ENCODE measurements at regions not wholly inside any gene's neighbourhood (a gene's known extent, or its start where the extent isn't known, plus 50 kb on each side); places are given as distances from the start of the nearest gene placed in this dataset.

DNA sequence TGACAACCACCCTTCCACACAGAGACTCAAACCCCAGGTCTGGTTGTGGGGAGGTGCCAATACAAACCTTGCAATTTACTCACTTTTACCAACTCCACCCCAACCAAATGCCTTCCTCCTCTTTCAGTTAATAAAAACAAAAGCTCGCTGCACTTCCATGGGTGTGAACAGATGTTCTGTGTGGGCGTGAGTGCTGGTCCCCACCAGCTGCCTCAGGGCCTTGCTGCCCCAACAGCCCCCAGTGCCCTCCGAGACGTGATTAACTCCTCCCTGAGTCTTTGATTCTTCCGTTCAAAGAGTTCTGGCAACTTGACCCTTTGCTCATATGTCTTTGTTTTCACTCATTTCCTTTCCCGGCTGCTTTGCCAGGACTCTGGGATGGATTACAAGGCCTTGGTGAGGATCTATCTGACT is 258.9 kb upstream of the CXCR4 start:
- no peak overlapping the region for H3K4me3 ChIP-seq
- H3K27me3 ChIP-seq, result no peaks in the 10 kb centered on the region
- no peak for DNase-seq (ENCODE audit: low spot score in 2 of 2)
- no peaks in the 10 kb centered on the region for H3K9me3 ChIP-seq
- TF ChIP-seq POLR2A (IDR thresholded peaks at IDR 0.05) (no peak), EP300 (IDR thresholded peaks at IDR 0.05) (no peak)
- TF ChIP-seq, protein P1, sequence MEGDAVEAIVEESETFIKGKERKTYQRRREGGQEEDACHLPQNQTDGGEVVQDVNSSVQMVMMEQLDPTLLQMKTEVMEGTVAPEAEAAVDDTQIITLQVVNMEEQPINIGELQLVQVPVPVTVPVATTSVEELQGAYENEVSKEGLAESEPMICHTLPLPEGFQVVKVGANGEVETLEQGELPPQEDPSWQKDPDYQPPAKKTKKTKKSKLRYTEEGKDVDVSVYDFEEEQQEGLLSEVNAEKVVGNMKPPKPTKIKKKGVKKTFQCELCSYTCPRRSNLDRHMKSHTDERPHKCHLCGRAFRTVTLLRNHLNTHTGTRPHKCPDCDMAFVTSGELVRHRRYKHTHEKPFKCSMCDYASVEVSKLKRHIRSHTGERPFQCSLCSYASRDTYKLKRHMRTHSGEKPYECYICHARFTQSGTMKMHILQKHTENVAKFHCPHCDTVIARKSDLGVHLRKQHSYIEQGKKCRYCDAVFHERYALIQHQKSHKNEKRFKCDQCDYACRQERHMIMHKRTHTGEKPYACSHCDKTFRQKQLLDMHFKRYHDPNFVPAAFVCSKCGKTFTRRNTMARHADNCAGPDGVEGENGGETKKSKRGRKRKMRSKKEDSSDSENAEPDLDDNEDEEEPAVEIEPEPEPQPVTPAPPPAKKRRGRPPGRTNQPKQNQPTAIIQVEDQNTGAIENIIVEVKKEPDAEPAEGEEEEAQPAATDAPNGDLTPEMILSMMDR (IDR thresholded peaks at IDR 0.05), result no peak
- H3K4me1 ChIP-seq, result peaks cover 0 to 6% (median 0%) of the 10 kb centered on the region in 4 donors
- H3K36me3 ChIP-seq, result no peaks in the 10 kb centered on the region
- WGBS, 2 donors, result 27 to 38% methylated on average over 6 of the region's 6 CpGs
- H3K27ac ChIP-seq, result no peak overlapping the region

DNA sequence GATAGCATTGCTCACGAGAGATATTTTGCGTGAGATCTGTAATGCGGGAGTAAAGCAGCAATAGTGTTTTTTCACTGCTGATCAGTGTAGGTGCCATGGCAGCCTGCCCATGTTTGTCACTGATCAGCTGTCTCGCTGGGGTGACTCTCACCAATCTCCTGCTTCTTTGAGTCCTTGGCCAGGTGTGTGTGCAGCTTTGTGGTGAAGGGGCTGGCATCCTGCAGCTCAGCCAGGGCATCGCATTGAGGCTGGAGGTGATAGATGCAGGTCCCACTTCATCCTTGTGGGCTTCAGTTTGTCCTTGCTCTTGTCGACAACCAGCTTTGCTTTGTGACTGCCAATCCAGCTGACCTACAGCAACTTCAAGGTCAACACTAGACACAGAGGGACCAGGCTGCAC is 258.3 kb upstream of the CXCR4 start:
- WGBS, 2 donors, result 91 to 92% methylated on average over 6 of the region's 6 CpGs
- no peaks in the 10 kb centered on the region for H3K27me3 ChIP-seq
- no peak overlapping the region for H3K4me3 ChIP-seq
- H3K27ac ChIP-seq, result no peak overlapping the region
- peaks cover 0 to 6% (median 0%) of the 10 kb centered on the region in 4 donors for H3K4me1 ChIP-seq
- TF ChIP-seq, protein P1 (IDR thresholded peaks at IDR 0.05), result no peak
- TF ChIP-seq EP300 (IDR thresholded peaks at IDR 0.05) (no peak), POLR2A (IDR thresholded peaks at IDR 0.05) (no peak)
- H3K36me3 ChIP-seq, result no peaks in the 10 kb centered on the region
- H3K9me3 ChIP-seq, result no peaks in the 10 kb centered on the region
- DNase-seq (ENCODE audit: low spot score in 2 of 2), result no peak

DNA sequence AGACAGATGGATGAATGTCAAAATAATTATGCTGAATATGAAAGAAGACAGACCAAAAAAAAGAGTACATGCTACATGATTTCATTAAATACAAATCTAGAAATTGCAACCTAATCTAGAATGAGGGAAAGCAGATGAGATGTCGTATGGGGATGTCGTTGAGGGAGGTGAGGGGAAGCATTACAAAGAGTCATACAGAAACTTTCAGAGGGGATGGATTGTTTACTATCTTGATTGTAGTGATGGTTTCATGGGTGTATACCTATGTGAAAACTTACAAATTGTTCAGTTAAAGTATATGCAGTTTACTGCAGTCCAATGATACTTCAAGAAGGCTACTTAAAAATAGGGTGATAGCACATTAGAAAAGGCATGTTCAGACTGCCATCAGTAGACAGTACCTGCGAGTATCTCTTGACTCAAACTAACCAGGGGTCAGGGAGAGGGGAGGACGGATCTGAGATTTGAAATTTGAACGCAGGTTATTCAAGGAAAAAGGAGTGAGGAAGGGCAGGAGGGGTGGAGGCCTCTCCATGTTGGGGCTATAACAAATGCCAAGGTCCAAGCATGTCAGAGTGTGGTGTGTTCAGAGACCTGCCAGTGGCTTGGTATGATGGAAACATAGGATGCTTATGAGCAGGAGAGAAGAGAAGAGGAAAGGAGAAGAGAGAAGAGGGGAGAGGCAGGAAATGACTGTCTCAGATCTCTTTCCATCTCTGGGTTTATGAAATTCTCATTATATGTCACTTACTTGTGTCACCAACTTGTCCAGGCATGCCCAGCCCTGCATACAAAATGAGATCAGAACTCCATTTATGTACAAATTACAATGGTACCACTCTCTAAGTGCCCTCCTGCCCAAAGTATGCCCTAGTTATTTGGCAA is 257.3 kb upstream of the CXCR4 start:
- Histone ChIP-seq H3K9me3 (no peaks in the 10 kb centered on the region), H3K27me3 (no peaks in the 10 kb centered on the region), H3K4me1 (peaks cover 0 to 6% (median 0%) of the 10 kb centered on the region in 4 donors), H3K27ac (no peak overlapping the region), H3K4me3 (no peak overlapping the region), H3K36me3 (no peaks in the 10 kb centered on the region)
- no peak for DNase-seq (ENCODE audit: low spot score in 2 of 2)
- TF ChIP-seq EP300 (IDR thresholded peaks at IDR 0.05) (no peak), POLR2A (IDR thresholded peaks at IDR 0.05) (no peak)
- TF ChIP-seq, protein P1 (IDR thresholded peaks at IDR 0.05), result no peak
- WGBS, 2 donors, result 95 to 96% methylated on average over 5 of the region's 5 CpGs

DNA sequence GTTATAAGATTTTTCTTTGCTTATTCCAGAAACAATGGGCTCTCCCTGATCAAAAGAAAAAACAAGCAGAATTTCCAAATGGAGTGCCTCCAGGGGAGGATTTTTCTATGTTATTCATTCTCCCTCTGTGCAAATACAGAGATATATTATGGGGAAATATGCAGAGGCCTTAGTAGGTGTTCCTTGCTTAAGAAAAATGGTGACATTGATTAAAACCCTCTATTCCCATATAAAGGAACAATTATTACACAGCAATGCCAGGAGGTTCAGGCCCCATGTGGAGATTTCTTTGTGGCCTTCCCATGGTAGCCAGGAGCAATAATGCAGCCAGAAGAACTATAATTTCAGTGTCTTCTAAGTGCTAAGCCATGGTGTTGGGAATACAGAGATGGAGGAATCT is 255.9 kb upstream of the CXCR4 start:
- H3K27ac ChIP-seq, result no peak overlapping the region
- no peaks in the 10 kb centered on the region for H3K27me3 ChIP-seq
- H3K9me3 ChIP-seq, result peaks cover 0 to 4% (median 0%) of the 10 kb centered on the region in 4 donors
- peaks cover 0 to 6% (median 0%) of the 10 kb centered on the region in 4 donors for H3K4me1 ChIP-seq
- H3K4me3 ChIP-seq, result no peak overlapping the region
- no peak for DNase-seq (ENCODE audit: low spot score in 2 of 2)
- TF ChIP-seq POLR2A (IDR thresholded peaks at IDR 0.05) (no peak), EP300 (IDR thresholded peaks at IDR 0.05) (no peak)
- TF ChIP-seq, protein P1 (IDR thresholded peaks at IDR 0.05), result no peak
- no peaks in the 10 kb centered on the region for H3K36me3 ChIP-seq

DNA sequence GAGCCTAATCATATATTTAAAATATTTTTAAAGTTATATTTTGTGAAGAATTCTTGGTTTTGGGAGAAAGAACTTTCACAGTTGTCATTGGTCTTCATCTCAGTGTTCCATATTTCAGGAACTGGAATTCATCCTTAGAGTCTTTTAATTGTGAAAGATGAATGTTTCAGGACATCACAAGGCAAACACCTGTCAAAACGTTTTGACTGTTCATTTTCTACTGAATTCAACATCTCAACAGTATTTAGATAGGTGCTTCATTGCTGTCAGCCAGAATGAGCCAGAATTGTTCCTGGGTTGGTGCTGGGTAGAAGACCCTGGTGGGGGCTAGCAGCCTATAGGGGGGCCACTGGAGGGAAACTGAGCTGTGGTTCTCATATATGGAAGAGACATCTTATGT is 255.1 kb upstream of the CXCR4 start:
- Histone ChIP-seq H3K36me3 (no peaks in the 10 kb centered on the region), H3K27me3 (no peaks in the 10 kb centered on the region), H3K9me3 (peaks cover 0 to 10% (median 0%) of the 10 kb centered on the region in 4 donors), H3K4me1 (peaks cover 0 to 6% (median 0%) of the 10 kb centered on the region in 4 donors), H3K4me3 (no peak overlapping the region), H3K27ac (no peak overlapping the region)
- no peak for DNase-seq (ENCODE audit: low spot score in 2 of 2)
- TF ChIP-seq EP300 (IDR thresholded peaks at IDR 0.05), result no peak
- TF ChIP-seq, protein P1 (IDR thresholded peaks at IDR 0.05), result no peak
- no peak for TF ChIP-seq POLR2A (IDR thresholded peaks at IDR 0.05)
- WGBS, 2 donors, result 45 to 74% methylated on average over 1 of the region's 1 CpG

Data from tibial nerve (tissue), 4 donors.